Skin of body (tissue), 1 donor: ENCODE measurements at regions not wholly inside any gene's neighbourhood (a gene's known extent, or its start where the extent isn't known, plus 50 kb on each side); places are given as distances from the start of the nearest gene placed in this dataset.

Experiments
- DNase-seq: peaks from one replicate; lab custom pipeline; 2025; lab: John Stamatoyannopoulos, UW

DNA sequence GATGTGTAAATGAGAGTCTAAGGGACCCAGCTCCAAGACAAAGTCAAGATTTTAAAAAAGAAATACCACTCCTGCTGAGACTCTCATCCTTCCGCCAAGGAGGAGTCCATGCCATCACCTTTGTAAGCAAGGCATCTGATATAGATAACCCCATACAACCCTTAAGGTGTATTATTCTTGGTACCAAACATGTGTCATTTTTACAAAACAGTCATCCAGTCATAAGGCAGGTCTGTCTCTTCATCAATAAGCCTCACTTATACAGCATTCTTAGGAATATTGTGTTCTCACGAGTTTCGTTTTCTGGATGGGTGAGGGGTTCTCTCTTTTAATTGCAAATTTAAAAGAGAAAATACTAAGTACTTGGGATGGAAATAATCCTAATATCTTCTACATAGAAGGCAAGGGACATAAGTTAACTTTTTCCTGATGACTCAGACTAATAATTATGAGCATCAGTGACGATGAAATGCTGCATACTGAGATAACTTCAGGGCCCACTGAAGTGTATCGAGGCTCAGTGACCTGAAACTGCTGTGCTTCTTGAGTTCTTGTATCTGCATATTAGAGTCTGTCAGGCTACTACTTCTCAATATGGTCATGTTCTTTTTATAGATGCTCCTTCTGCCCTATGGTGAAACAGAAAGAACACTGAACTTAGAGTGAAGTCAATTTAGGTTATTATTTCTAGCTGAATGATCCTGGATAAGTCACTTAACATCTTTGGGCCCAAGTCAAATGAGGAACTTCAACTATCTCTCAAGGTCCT, 166.6 kb downstream of the KLF12 start:
- DNase-seq, result no peak

DNA sequence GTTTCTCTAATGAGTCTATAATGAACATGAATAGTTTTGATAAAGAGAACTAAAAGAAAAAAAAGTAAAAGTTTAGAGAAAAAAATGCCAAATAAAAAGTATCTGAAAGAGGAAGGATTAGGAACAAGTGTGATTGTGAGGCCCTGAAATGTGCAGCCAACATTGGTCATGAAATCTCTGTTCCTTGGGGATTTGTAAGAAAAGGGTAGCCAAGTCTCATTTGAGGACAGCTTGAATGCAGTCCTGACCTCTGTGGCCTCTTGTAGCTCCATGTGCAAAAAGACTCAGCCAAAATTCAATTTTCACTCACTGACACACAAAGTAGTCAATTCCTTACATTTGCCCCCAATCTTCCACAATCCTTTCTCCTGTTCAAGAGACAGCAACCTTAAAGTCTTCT, 167.9 kb downstream of the KLF12 start:
- peak; percentile 38 for DNase-seq

DNA sequence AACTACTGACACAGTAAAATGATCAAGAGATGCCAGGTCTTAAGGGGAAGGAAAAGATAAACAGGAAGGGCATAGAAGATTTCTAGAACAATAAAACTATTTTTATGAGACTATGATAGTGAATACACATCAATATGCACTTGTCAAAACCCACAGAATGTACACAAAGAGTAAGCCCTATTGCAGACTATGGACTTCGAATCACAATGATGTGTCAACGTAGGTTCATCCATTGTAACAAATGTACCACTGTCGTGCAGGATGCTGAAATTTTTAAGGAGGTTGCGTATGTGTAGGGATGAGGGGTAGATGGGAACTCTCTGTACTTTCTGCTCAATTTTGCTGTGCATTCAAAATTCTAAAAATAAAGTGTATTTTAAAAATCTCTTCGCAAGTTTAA, 171.9 kb downstream of the KLF12 start:
- no peak for DNase-seq

DNA sequence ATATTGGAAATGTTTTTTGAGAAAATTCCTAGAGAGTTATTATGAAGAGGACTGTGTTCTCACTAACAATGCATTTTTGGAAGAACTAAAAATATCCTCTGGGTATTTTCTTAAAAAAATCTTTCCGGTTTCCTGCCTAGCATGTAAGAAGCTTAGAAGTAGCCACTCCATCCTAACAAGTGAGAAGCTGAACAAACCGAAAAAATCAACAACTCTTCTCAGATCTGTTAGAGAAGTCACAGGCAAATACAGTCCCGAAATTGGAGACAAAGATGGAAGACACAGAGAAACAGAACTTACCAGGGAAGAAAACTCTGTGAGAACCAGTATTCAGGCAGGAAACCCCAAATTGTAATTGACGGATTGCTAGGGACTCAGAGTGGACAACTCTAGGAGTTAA, 173.0 kb downstream of the KLF12 start:
- DNase-seq, result no peak

DNA sequence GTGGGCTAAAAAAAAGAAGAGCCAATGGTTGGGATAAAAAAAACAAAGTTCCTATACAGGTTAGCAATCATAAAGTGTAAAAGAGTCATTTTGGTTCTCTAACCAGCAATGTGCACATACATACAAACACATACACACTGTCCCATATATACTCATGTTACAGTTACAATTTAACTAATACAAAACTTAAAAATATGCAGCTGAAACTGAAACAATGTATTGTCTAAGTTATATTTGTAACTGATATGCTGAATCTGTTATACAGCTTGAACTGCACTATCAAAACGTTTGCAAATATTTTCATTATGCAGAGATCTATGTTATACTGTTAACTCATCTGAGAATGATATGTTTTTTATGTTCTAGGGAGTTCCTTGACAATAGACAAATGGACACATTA, 173.7 kb downstream of the KLF12 start:
- no peak for DNase-seq

DNA sequence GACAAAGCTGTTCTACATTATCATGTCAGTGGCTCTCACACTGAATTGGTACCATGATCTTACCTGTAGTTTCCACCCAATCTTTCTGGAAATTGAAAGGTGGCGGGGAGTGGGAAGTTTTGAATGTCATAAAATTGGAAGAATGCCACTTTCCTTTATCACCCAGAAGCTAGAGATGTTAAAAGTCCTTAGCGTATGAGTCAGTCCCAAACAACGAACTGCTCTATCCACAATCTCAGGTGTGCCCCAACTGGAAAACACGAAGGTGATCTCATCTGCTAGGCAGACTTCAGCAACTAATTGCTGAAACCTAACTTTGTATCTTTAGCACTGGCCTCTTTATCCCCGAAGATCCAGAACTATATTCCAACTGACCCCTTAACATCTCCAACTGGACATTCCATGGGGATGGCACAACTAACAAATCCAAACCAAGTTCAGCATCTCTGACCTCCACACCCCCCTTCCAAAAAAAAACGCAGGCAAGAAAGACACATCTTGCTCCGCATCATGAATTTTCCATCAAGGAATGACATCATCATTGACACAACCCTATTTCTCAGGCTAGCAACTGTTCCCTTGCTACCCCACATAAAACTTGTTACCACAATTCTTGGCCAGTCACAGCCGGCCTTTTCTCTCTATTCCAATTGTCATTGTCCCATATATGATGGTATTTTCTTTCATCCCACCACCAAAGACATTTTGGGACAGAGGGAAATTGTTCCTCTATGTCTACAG, 175.4 kb downstream of the KLF12 start:
- DNase-seq, result no peak

DNA sequence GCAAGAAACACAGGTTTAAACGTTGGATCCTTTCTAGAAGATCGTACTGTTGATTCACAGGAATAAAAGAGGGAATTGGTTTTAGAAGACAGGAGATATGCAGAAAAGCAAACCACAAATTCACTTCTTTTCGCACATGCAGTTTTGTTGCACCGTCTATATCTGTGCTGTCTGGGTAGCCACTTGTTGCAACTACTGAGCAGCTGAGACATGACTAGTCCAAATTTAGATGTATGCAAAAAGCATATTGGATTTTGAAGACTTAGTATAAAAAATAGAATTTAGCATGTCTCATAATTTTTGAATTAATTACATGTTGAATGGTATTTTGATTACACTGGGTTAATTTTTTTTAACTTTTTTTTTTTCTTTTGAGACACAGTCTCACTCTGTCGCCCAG, 176.3 kb downstream of the KLF12 start:
- DNase-seq, result no peak

DNA sequence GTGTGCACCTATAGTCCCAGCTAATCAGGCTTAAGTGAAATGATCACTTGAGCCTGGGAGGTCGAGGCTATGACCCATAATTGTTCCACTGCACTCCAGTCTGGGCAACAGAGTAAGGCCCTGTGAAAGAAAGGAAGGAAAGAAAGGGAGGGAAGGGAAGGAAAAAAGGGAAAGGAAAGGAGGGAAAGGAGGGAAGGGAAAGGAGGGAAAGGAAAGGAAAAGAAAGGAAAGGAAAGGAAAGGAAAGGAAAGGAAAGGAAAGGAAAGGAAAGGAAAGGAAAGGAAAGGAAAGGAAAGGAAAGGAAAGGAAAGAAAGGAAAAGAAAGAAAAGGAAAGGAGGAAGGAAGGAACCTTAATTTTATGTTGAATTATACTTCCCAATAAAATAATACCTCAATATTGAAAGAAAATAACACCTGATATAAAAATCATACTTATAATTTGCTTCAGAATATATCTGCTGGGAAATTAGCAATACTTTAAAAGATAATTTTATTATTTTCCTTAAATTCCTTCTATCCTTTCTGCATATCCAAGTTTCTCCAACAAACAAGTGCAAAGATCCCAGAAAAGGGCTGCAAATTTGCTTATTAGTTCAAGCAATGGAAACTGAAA, 177.3 kb downstream of the KLF12 start:
- no peak for DNase-seq

DNA sequence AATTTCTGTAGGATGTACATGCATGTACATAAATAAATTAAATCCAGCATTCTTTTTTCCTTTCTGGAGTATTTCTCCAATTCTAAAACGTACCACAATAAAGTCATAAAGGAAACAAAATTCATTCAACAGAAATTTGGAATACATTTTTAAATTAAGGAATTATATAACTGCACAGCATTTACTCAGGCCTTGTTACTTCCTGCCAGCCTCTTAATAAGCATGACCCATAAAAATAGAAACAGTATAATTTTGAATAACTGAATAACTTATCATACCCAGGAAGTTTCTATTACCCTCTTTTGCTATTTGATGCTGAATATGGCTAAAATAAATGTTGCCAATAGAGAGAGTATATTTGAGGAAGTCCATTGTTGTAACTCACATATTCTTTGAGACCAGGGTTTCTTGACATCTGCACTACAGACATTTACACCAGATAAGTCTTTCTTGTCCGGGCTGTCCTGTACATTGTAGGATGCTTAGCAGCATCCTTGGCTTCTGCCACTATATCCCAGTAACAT, 178.2 kb downstream of the KLF12 start:
- DNase-seq, result no peak

DNA sequence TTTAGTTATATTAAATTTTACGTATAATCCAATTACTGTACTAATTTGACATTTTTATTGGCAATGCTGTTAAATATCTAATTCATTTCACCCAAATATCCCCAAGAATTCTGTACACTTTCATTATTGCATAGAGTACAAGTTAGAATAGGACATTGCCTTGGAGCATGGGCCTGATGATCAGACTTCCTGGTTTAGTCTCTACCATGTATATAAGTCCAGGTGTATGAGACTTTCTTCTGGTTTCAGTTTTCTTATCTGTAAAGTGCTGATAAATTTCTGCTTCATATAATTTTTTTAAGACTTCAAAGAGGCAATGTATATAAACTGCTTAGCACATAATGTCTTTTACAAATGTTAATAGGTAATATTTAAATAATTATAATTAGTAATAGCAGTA, 179.4 kb downstream of the KLF12 start:
- no peak for DNase-seq

DNA sequence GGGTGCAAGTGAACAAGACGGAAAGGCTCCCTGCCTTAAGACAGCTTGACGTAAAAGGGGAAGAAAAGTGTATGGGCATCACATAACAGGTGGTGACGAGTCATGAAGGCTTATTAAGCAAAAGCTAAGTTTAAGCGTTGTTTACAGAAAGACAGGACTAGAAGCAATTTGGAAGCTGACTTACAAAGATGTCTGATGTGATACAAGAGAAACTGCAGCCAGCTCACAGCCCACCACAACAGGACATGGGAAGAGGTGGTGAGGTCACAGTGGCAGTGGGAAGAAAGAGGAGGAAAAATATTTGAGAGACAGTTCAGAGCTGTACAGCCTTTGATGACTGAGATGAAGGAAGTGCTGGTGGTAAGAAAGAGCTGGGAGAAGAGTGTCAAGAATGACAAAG, 181.6 kb downstream of the KLF12 start:
- DNase-seq, result no peak

DNA sequence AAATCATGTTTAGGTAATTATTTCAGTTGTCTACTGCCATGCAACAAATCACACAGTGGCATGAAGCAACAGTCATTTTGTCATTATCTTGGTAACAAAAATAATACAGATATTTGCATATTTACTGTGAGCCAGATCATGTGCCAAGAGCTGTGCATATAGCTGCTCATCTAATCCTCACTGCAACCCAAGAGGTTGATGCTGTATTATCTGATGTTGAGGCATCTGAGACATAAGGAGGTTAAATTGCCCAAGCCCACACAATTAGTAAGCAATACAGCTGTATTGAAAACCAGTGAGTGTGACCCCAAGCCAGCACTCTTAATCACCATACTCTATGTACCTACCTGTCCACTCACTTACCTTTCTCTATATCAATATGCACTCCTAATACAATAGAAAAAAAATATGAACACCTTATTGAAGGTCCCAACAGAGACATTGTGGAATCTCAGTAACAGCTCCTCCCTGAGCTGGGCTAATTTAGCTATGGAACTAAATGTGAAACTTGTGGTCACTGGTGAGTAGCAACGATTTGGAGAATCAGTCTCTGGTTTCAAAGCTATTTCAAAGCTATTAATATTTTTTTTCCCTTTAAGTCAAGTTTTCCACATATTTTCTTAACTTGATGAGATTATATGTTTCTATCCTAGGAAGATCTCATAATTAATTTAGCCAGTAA, 185.2 kb downstream of the KLF12 start:
- no peak for DNase-seq

DNA sequence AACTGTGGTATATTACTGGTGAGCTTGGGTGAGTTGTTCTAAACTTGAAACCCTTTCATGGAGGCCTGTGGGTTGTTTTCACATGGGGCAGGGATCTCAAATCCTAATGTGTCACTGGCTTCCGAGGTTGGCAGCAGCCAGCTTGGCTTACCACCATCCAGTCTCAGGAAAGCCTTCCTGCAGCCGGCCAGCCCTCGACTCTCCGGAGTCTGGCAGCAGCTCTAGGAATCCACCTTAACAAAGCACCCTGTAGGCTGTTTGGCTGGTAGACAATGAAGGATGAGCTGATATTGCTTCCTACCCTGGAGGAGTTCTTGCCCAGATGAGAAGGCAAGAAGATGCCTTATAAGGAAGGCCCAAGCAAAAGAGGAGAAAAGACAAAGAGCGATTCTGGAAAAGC, 188.3 kb downstream of the KLF12 start:
- DNase-seq, result no peak

DNA sequence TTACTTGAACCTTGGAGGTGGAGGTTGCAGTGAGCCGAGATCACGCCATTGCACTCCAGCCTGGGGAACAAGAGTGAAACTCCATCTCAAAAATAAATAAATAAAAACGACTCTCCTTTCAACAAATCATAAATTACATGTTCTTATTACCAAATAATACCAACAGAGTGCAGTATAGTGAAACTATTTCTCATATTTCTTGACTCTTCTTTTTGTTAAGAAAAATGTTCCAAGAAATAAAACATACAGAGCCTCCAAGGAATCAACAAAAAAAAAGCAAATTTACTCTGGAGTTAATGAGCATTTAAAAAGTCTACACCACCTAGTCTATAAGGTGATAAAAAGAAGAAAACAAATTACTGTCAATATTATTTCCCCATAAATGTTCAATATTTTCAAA, 188.8 kb downstream of the KLF12 start:
- DNase-seq, result no peak

DNA sequence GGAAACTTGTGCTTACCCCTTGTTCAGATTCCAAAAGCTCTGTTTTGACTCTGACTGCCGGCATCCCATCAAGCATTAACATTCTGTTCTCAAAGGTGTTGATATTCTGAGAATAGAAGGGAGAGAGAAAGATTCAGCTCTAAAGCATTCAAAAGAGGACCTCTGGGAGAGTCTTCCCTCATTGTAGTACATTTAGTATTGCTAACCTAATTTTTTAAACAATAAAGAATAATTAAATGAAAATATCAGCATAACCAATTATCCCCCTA, 190.3 kb downstream of the KLF12 start:
- no peak for DNase-seq

DNA sequence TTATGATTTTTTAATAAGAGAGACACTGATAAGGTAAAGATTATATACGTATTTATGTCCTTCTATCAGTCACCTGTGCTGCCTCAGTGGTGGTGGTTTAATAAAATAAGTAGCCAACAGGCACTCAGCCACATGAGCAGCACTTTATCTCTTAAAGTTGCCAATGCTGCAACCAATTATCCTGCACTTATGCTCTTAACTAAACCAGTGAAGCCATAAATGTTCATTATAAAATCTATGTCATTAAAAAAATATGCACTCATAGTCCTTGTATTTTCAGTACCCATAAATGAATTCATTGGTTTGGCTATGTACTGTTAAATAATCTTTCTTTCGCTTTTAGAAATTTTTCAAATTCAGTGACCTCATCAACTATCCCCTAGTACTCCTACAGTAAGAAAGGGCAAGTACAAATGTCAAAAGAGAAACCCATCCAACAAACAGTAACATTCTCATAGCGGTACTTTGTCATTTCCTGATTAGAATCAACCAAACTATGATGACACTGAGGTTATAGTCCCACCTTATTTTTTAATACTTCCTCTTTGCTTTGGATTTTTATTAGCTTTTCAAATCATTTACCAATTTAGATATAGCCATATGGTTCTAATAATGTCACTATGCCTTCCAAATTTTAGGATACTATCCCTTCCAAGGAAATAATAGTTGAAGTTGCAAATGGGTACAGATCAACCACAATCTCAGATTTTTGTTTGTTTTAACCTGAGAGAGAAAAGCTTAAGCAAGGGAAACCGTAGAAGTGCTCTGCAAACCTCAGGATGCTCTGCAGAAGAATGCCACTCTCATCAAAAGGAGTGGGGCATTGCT, 190.9 kb downstream of the KLF12 start:
- DNase-seq, result no peak

DNA sequence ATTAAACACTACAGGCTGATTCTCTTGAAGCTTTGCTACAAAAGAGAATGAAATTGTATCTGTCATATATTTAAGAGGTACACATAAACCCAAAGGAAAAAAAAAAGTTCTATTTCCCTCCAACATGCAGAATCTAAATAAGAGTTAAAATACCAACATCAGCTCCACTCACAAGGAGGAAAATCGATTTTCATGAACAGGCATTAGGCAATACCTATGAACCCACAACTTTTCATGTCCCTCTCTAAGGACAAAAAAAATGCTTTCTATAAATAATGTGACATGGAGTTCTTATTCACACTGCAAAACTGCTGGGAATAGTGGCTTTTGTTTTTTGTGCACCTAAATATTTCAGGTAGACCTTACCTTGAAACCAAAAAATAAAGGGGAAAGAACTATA, 192.5 kb downstream of the KLF12 start:
- DNase-seq, result no peak

DNA sequence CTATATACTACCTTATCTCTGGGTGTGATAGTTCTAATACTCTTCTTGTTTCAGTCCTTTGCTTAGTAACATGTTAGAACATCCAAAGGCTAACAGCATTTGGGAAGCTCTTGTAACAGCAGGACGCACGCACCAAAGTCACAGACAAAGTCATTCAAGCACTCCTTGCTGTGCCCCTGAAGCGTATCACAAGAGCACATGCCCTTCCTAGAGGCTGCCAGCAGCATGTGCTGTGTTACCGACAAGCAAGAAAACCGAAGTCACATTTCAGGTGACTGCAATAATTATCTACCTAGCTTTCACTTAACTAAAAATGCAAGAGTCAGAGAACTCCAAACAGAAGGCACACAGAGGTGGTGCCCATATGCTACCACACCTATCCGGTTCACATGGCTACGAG, 194.1 kb downstream of the KLF12 start:
- DNase-seq, result no peak

DNA sequence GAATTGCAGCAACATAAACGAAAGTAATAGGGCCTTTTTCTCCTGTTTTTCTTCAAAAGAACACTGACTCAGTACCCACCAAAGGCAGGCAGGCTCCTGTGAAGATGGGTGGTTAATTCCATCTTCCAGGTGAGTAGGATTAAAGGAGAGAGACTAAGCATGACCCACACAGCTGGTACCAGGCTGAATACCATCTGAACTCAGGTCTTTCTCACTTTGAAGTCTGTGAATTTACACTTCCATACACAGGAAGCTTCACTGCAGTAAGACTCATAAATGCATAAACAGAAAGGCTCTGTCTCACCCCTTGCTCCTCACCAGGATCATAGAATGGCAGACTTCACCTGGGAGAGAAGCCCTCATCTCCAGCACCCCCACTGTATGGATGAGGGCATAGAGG, 194.6 kb downstream of the KLF12 start:
- no peak for DNase-seq

DNA sequence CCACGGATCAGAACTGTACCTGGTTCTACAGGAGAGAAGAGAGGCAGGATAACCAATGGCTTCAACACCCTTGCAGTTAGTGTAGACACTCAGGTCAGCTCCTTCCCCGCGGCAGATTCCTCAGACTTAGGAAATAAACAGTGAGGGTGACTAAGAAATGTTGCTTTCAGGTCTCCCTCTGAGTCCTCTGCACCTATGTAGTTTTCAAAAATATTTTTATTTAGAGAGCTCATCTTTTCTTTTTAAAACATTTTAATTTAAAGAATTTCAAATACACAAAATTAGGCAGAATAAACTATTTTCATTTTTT, 195.2 kb downstream of the KLF12 start:
- no peak for DNase-seq

DNA sequence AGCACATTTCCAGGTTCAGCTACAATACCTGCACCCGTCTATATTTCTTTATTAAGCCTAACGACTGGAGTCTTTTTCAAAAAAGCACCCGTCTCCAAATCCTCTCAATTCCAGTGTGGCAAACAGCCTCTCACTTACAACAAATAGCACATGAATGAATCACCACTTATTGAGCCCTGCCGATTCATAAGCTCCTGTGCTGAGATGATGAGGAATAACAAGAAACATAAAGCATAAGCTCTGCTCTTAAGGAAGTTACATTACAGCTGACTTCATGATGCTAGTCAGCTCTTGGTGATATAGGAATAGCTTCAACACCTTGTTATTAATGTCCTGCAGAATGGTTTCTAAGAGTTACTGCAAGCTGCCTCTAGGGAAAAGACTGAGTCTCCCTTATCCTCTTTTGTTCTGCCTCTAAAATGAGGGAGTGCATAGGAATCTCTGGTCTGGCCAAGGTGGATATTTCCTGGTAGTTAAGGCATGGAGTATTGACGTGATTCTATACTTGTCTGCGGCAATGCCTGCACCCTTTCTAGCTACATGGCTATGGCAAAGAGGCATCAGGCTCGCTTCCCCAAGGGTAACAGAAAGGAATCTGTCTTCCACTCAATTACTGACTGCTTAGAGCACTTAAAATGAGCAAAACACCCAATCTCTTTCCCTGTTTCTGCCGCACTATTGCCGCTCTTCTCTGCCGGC, 195.7 kb downstream of the KLF12 start:
- DNase-seq, result no peak
